ENCODE measurements at regions not wholly inside any gene's neighbourhood (a gene's known extent, or its start where the extent isn't known, plus 50 kb on each side); places are given as distances from the start of the nearest gene placed in this dataset.
A peak's percentile ranks its signal among the peaks of the same experiment; 100 is the strongest.

DNA sequence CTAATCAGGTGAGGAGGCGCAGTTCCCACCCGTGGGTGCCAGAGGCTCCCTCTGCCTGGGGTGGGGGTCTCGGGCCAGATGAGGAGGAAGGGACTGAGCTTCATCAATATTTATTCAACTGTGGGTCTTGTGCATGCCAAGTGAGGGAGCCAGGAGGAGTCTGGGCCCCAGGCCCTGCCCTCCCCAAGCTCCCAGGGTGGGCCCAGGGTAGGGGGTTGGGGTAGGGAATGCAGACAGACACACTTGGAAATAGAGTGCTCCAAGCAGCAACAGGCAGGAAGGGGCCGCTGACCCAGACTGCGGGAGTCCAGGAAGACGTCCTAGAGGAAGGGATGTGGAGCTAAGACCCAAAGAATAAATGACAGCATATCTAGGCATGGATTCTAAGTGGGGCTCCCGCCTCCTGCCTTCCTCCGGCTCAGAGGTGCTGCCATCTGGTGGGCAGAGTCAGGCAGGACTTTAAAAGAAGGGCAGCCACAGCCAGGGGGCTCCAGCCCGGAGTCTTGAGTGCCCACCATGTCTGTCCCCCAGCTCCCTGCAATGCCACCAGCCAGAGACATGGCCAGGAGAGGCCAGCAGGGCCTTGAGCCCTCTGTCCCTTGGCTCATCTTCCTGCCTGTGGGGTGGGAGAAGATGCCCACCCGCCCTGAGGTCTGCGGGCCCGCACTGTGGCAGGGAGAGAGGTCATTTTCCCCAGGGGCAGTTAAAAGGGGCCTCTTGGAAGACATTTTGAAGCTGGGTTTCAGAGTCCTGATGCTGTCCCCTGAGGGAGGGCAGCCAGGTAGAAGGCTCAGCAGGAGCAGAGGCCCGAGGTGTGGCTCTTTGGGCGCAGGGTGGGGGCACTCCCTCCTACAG lies 70.1 kb downstream of the PHETA1 start:
- TF ChIP-seq, protein P1, sequence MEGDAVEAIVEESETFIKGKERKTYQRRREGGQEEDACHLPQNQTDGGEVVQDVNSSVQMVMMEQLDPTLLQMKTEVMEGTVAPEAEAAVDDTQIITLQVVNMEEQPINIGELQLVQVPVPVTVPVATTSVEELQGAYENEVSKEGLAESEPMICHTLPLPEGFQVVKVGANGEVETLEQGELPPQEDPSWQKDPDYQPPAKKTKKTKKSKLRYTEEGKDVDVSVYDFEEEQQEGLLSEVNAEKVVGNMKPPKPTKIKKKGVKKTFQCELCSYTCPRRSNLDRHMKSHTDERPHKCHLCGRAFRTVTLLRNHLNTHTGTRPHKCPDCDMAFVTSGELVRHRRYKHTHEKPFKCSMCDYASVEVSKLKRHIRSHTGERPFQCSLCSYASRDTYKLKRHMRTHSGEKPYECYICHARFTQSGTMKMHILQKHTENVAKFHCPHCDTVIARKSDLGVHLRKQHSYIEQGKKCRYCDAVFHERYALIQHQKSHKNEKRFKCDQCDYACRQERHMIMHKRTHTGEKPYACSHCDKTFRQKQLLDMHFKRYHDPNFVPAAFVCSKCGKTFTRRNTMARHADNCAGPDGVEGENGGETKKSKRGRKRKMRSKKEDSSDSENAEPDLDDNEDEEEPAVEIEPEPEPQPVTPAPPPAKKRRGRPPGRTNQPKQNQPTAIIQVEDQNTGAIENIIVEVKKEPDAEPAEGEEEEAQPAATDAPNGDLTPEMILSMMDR (conservative IDR thresholded peaks at IDR 0.05; ENCODE audit: low read depth in 2 of 2) = peak; percentile 84 to 97
- TF ChIP-seq ZNF462 (CRISPR knock-in tag; IDR thresholded peaks at IDR 0.05) = no peak
- Histone ChIP-seq H3K27me3 (ENCODE audit: insufficient read depth) (no peaks in the 10 kb centered on the region), H3K27ac (ENCODE audit: low read depth) (0 out of 2 replicates have a peak overlapping the region, but pooled peaks have one; percentile 55), H3K36me3 (ENCODE audit: insufficient read depth) (no peaks in the 10 kb centered on the region), H2AFZ (peak overlapping the region; percentile 72), H4K20me1 (replicated peaks; ENCODE audit: insufficient read depth) (no peaks in the 10 kb centered on the region), H3F3A (replicated peaks; ENCODE audit: low read depth) (no peaks in the 10 kb centered on the region), H3K4me2 (0 out of 2 replicates have a peak overlapping the region, but pooled peaks have one; percentile 48), H3K9me2 (ENCODE audit: insufficient read depth) (no peaks in the 10 kb centered on the region), H3K4me1 (ENCODE audit: insufficient read depth) (peaks cover 5% of the 10 kb centered on the region; the same call in 1 of the 2 replicates), H3K4me3 (no peak overlapping the region), H3K79me2 (replicated peaks; ENCODE audit: insufficient read depth) (no peaks in the 10 kb centered on the region)
- Mint-ChIP-seq H3K4me3 (no peak overlapping the region), H3K36me3 (ENCODE audit: low read depth) (peaks cover 10% of the 10 kb centered on the region; the same call in 2 of the 3 replicates), H3K9me3 (peaks cover 7% of the 10 kb centered on the region; the same call in 2 of the 3 replicates), H3K4me1 (peaks cover 12% of the 10 kb centered on the region), H3K27me3 (ENCODE audit: insufficient read depth, low read depth, poor library complexity) (peaks cover 9% of the 10 kb centered on the region), H3K27ac (no peak overlapping the region)
- ATAC-seq (peak; percentile 92), DNase-seq (ENCODE audit: low spot score) (peak; percentile 91)
